ENCODE measurements at regions not wholly inside any gene's neighbourhood (a gene's known extent, or its start where the extent isn't known, plus 50 kb on each side); places are given as distances from the start of the nearest gene placed in this dataset.

- ChIA-PET CTCF (no interaction called here), POLR2A (no interaction called here)
- Histone ChIP-seq H3K36me3 (ENCODE audit: control insufficient read depth in 2 of 2, insufficient read depth in 1 of 2, low read length in 2 of 2) (no peaks in the 10 kb centered on the region), H3K4me3 (ENCODE audit: low read depth, low read length) (no peak overlapping the region), H3K4me1 (ENCODE audit: control insufficient read depth, insufficient read depth, low read length) (no peaks in the 10 kb centered on the region), H3K9me3 (ENCODE audit: control insufficient read depth, insufficient read depth, low read depth, low read length) (no peaks in the 10 kb centered on the region), H3K27ac (ENCODE audit: extremely low read depth, low read depth, low read length) (no peak overlapping the region)
- TF ChIP-seq ZNF521 (tag by site-specific recombination; IDR thresholded peaks at IDR 0.05), result no peak
- TF ChIP-seq PRDM10 (tag by site-specific recombination; IDR thresholded peaks at IDR 0.05), result no peak
- TF ChIP-seq ZBTB7A (tag by site-specific recombination; IDR thresholded peaks at IDR 0.05; ENCODE audit: low read depth), result no peak
- no peak for TF ChIP-seq ZNF48 (tag by site-specific recombination; IDR thresholded peaks at IDR 0.05)
- no peak for TF ChIP-seq ZBTB11 (tag by site-specific recombination; conservative IDR thresholded peaks at IDR 0.05; ENCODE audit: low read depth)
- TF ChIP-seq ZNF488 (tag by site-specific recombination; IDR thresholded peaks at IDR 0.05), result no peak
- TF ChIP-seq ZBTB8A (tag by site-specific recombination; IDR thresholded peaks at IDR 0.05), result no peak
- TF ChIP-seq ZNF514 (tag by site-specific recombination; IDR thresholded peaks at IDR 0.05), result no peak
- TF ChIP-seq ZNF645 (tag by site-specific recombination; IDR thresholded peaks at IDR 0.05), result no peak
These were observed 159.1 kb upstream of the PREP start for GRCh38 chr6:105562027-105562426.

- no peaks in the 10 kb centered on the region for H3K36me3 ChIP-seq (ENCODE audit: control insufficient read depth in 2 of 2, insufficient read depth in 1 of 2, low read length in 2 of 2)
- CTCF ChIA-PET, result no interaction called here
- H3K9me3 ChIP-seq (ENCODE audit: control insufficient read depth, insufficient read depth, low read depth, low read length), result no peaks in the 10 kb centered on the region
- no peak overlapping the region for H3K4me3 ChIP-seq (ENCODE audit: low read depth, low read length)
- no peak for TF ChIP-seq ZBTB21 (tag by site-specific recombination; IDR thresholded peaks at IDR 0.05)
- no peak for TF ChIP-seq BCL6B (tag by site-specific recombination; IDR thresholded peaks at IDR 0.05)
- TF ChIP-seq KLF8 (tag by site-specific recombination; IDR thresholded peaks at IDR 0.05), result no peak
- no peak for TF ChIP-seq ZBTB44 (tag by site-specific recombination; IDR thresholded peaks at IDR 0.05)
- no peak for TF ChIP-seq ZNF561 (tag by site-specific recombination; IDR thresholded peaks at IDR 0.05; ENCODE audit: borderline replicate concordance)
- no peak for TF ChIP-seq ATF2 (tag by site-specific recombination; IDR thresholded peaks at IDR 0.05; ENCODE audit: low read depth)
- POLR2A ChIA-PET, result no interaction called here
- no peaks in the 10 kb centered on the region for H3K4me1 ChIP-seq (ENCODE audit: control insufficient read depth, insufficient read depth, low read length)
- no peak overlapping the region for H3K27ac ChIP-seq (ENCODE audit: extremely low read depth, low read depth, low read length)
These were observed 158.6 kb upstream of the PREP start for GRCh38 chr6:105561486-105561885.
